ENCODE measurements at regions not wholly inside any gene's neighbourhood (a gene's known extent, or its start where the extent isn't known, plus 50 kb on each side); places are given as distances from the start of the nearest gene placed in this dataset.

- Histone ChIP-seq H3K36me3 (ENCODE audit: control insufficient read depth, insufficient read depth, low read length) (no peaks in the 10 kb centered on the region), H3K4me3 (ENCODE audit: low read depth, low read length) (no peak overlapping the region), H3K27me3 (ENCODE audit: control insufficient read depth, insufficient read depth, low read length) (no peaks in the 10 kb centered on the region)
- CTCF ChIA-PET: no interaction called here
- POLR2A ChIA-PET: no interaction called here
- TF ChIP-seq CTCF (IDR thresholded peaks at IDR 0.05; ENCODE audit: insufficient read depth, low read depth, low read length): no peak
- DNase-seq (ENCODE audit: low read depth): no peak
Observed at GRCh38 chr3:22617372-22617771, 585.8 kb upstream of the UBE2E2 start.

- POLR2A ChIA-PET: no interaction called here
- CTCF ChIA-PET: no interaction called here
- no peak for TF ChIP-seq CTCF (IDR thresholded peaks at IDR 0.05; ENCODE audit: insufficient read depth, low read depth, low read length)
- DNase-seq (ENCODE audit: low read depth): no peak
- Histone ChIP-seq H3K4me3 (ENCODE audit: low read depth, low read length) (no peak overlapping the region), H3K36me3 (ENCODE audit: control insufficient read depth, insufficient read depth, low read length) (no peaks in the 10 kb centered on the region), H3K27me3 (ENCODE audit: control insufficient read depth, insufficient read depth, low read length) (no peaks in the 10 kb centered on the region)
Observed at GRCh38 chr3:22620498-22620897, 582.6 kb upstream of the UBE2E2 start.

GRCh38 chr3:22621205-22621809 is 581.8 kb upstream of the UBE2E2 start:
- Histone ChIP-seq H3K4me3 (ENCODE audit: low read depth, low read length) (no peak overlapping the region), H3K27me3 (ENCODE audit: control insufficient read depth, insufficient read depth, low read length) (no peaks in the 10 kb centered on the region), H3K36me3 (ENCODE audit: control insufficient read depth, insufficient read depth, low read length) (no peaks in the 10 kb centered on the region)
- no peak for DNase-seq (ENCODE audit: low read depth)
- no peak for TF ChIP-seq CTCF (IDR thresholded peaks at IDR 0.05; ENCODE audit: insufficient read depth, low read depth, low read length)
- ChIA-PET CTCF (no interaction called here), POLR2A (no interaction called here)

- H3K4me3 ChIP-seq (ENCODE audit: low read depth, low read length): no peak overlapping the region
- no peak for TF ChIP-seq CTCF (IDR thresholded peaks at IDR 0.05; ENCODE audit: insufficient read depth, low read depth, low read length)
- no peak for DNase-seq (ENCODE audit: low read depth)
- H3K27me3 ChIP-seq (ENCODE audit: control insufficient read depth, insufficient read depth, low read length): no peaks in the 10 kb centered on the region
- CTCF ChIA-PET: no interaction called here
- no peaks in the 10 kb centered on the region for H3K36me3 ChIP-seq (ENCODE audit: control insufficient read depth, insufficient read depth, low read length)
- POLR2A ChIA-PET: no interaction called here
Observed at GRCh38 chr3:22627993-22628499, 575.1 kb upstream of the UBE2E2 start.

- no peak for DNase-seq (ENCODE audit: low read depth)
- Histone ChIP-seq H3K27me3 (ENCODE audit: control insufficient read depth, insufficient read depth, low read length) (no peaks in the 10 kb centered on the region), H3K36me3 (ENCODE audit: control insufficient read depth, insufficient read depth, low read length) (no peaks in the 10 kb centered on the region), H3K4me3 (ENCODE audit: low read depth, low read length) (no peak overlapping the region)
- TF ChIP-seq CTCF (IDR thresholded peaks at IDR 0.05; ENCODE audit: insufficient read depth, low read depth, low read length): no peak
- ChIA-PET CTCF (no interaction called here), POLR2A (no interaction called here)
Observed at GRCh38 chr3:22632536-22632935, 570.6 kb upstream of the UBE2E2 start.

All from BJ (cell line).